MM.1S (cell line): ENCODE measurements at regions not wholly inside any gene's neighbourhood (a gene's known extent, or its start where the extent isn't known, plus 50 kb on each side); places are given as distances from the start of the nearest gene placed in this dataset.

Experiments used
- CTCF ChIP-seq: fragments of 300-600 bp; sonication (generic); IDR thresholded peaks from 2 replicates; pipeline ENCODE4 v1.5.1; 2016; ENCODE audit warnings: antibody characterized with exemption, low read length, mixed read lengths
- EZH2 ChIP-seq: fragments of 300-600 bp; sonication (generic); optimal IDR thresholded peaks from 2 replicates; pipeline ENCODE3; 2017; ENCODE audit warnings: low read depth, mild to moderate bottlenecking, antibody characterized with exemption, low read length, mixed read lengths
- EZH2phosphoT487 ChIP-seq: fragments of 300-600 bp; sonication (generic); IDR thresholded peaks from 2 replicates; pipeline ENCODE4 v1.6.1; 2018; ENCODE audit warnings: antibody characterized with exemption, low read length

- TF ChIP-seq CTCF (no peak), EZH2 (no peak), EZH2phosphoT487 (no peak)
Observed at GRCh38 chr4:93996895-93997294, 168.3 kb downstream of the ATOH1 start.
